ENCODE measurements at regions not wholly inside any gene's neighbourhood (a gene's known extent, or its start where the extent isn't known, plus 50 kb on each side); places are given as distances from the start of the nearest gene placed in this dataset.
"Not testable (repeated sequence)": the region's sequence is repeated elsewhere in the genome, so short reads cannot be mapped to it uniquely, and the experiment has no call there.

- H2BK20ac ChIP-seq (ENCODE audit: low read length); H3K4me2 ChIP-seq (ENCODE audit: insufficient read depth in 1 of 2, low read depth in 2 of 2, low read length in 2 of 2); H3K4me3 ChIP-seq (ENCODE audit: extremely low read depth in 1 of 4, insufficient read depth in 2 of 4, low read depth in 3 of 4, low read length in 4 of 4); H3K9me3 ChIP-seq (ENCODE audit: insufficient read depth in 2 of 2, low read depth in 1 of 2, low read length in 1 of 2); H3K14ac ChIP-seq (ENCODE audit: insufficient read length); H2BK12ac ChIP-seq (ENCODE audit: low read depth, low read length); H4K8ac ChIP-seq (ENCODE audit: extremely low read depth, insufficient read depth, low read length); DNase-seq (ENCODE audit: low read depth in 1 of 2, low spot score in 2 of 2); H3K23ac ChIP-seq (ENCODE audit: insufficient read length); H3K27me3 ChIP-seq (replicated peaks in 1 of 4; ENCODE audit: control insufficient read depth in 3 of 4, extremely low read depth in 1 of 4, insufficient read depth in 3 of 4, low read length in 3 of 4); H3K79me1 ChIP-seq (ENCODE audit: low read depth, low read length); H2AK5ac ChIP-seq (ENCODE audit: low read depth, low read length); H3K36me3 ChIP-seq (ENCODE audit: control insufficient read depth in 2 of 4, insufficient read depth in 4 of 4, low read length in 3 of 4); H3K18ac ChIP-seq (ENCODE audit: extremely low read depth, low read length); H3K9ac ChIP-seq (replicated peaks in 1 of 4; ENCODE audit: extremely low read depth in 1 of 4, low read depth in 3 of 4, low read length in 3 of 4); POLR2A ChIA-PET (ENCODE audit: partially characterized antibody); H3K56ac ChIP-seq (replicated peaks; ENCODE audit: insufficient read length, low read depth, low read length); H2BK15ac ChIP-seq (ENCODE audit: low read length); H3K27ac ChIP-seq (ENCODE audit: low read depth, low read length); H4K91ac ChIP-seq (replicated peaks; ENCODE audit: insufficient read length, low read length); H2BK5ac ChIP-seq (ENCODE audit: low read depth, low read length); H2AFZ ChIP-seq (ENCODE audit: low read length); H3K23me2 ChIP-seq (ENCODE audit: low read depth, low read length); H4K20me1 ChIP-seq (replicated peaks in 1 of 2; ENCODE audit: control insufficient read depth in 1 of 2, insufficient read depth in 2 of 2, low read length in 2 of 2); H2BK120ac ChIP-seq (replicated peaks; ENCODE audit: low read depth, low read length); H3K4ac ChIP-seq (replicated peaks; ENCODE audit: insufficient read length, low read depth, low read length); H3K4me1 ChIP-seq (replicated peaks in 1 of 4; ENCODE audit: control insufficient read depth in 3 of 4, insufficient read depth in 4 of 4, low read length in 3 of 4); FAIRE-seq; H4K5ac ChIP-seq (ENCODE audit: insufficient read length, low read depth, low read length); H3K79me2 ChIP-seq (ENCODE audit: control insufficient read depth in 1 of 2, insufficient read depth in 2 of 2, low read length in 2 of 2): not testable (repeated sequence)
- CTCF ChIA-PET (ENCODE audit: partially characterized antibody) = interaction anchor here (0.6 kb wide), 1 partner anchor 472 kb away, joined by 3 read pairs; no protein-coding TSS in a partner anchor
- WGBS, 2 experiments (ENCODE audit: extremely low coverage in 1 of 2, insufficient coverage in 1 of 2, insufficient read length in 1 of 2, insufficient replicate concordance in 2 of 2, low coverage in 1 of 2, low lambda C conversion rate in 2 of 2, missing lambda C conversion rate in 1 of 2) = 87% methylated on average over 3 of the region's 3 CpGs; no CpG with 5 or more reads in 1 of the 2 experiments
Observed at GRCh38 chr2:131665716-131666115, 138.0 kb downstream of the CCDC74A start.

- H3K18ac ChIP-seq (ENCODE audit: extremely low read depth, low read length); H3K4me1 ChIP-seq (replicated peaks in 1 of 4; ENCODE audit: control insufficient read depth in 3 of 4, insufficient read depth in 4 of 4, low read length in 3 of 4); H3K9me3 ChIP-seq (ENCODE audit: insufficient read depth in 2 of 2, low read depth in 1 of 2, low read length in 1 of 2); H2BK15ac ChIP-seq (ENCODE audit: low read length); H4K91ac ChIP-seq (replicated peaks; ENCODE audit: insufficient read length, low read length); FAIRE-seq; H3K4me3 ChIP-seq (ENCODE audit: extremely low read depth in 1 of 4, insufficient read depth in 2 of 4, low read depth in 3 of 4, low read length in 4 of 4); H3K56ac ChIP-seq (replicated peaks; ENCODE audit: insufficient read length, low read depth, low read length); H4K5ac ChIP-seq (ENCODE audit: insufficient read length, low read depth, low read length); H3K4ac ChIP-seq (replicated peaks; ENCODE audit: insufficient read length, low read depth, low read length); H2BK120ac ChIP-seq (replicated peaks; ENCODE audit: low read depth, low read length); H3K23ac ChIP-seq (ENCODE audit: insufficient read length); H2AK5ac ChIP-seq (ENCODE audit: low read depth, low read length); H3K79me1 ChIP-seq (ENCODE audit: low read depth, low read length); H4K8ac ChIP-seq (ENCODE audit: extremely low read depth, insufficient read depth, low read length); H2AFZ ChIP-seq (ENCODE audit: low read length); H3K23me2 ChIP-seq (ENCODE audit: low read depth, low read length); H3K9ac ChIP-seq (replicated peaks in 1 of 4; ENCODE audit: extremely low read depth in 1 of 4, low read depth in 3 of 4, low read length in 3 of 4); H2BK5ac ChIP-seq (ENCODE audit: low read depth, low read length); H3K4me2 ChIP-seq (ENCODE audit: insufficient read depth in 1 of 2, low read depth in 2 of 2, low read length in 2 of 2); H3K27ac ChIP-seq (ENCODE audit: low read depth, low read length); H3K79me2 ChIP-seq (ENCODE audit: control insufficient read depth in 1 of 2, insufficient read depth in 2 of 2, low read length in 2 of 2); H2BK12ac ChIP-seq (ENCODE audit: low read depth, low read length); H4K20me1 ChIP-seq (replicated peaks in 1 of 2; ENCODE audit: control insufficient read depth in 1 of 2, insufficient read depth in 2 of 2, low read length in 2 of 2); H2BK20ac ChIP-seq (ENCODE audit: low read length); DNase-seq (ENCODE audit: low read depth in 1 of 2, low spot score in 2 of 2); H3K14ac ChIP-seq (ENCODE audit: insufficient read length); H3K36me3 ChIP-seq (ENCODE audit: control insufficient read depth in 2 of 4, insufficient read depth in 4 of 4, low read length in 3 of 4); POLR2A ChIA-PET (ENCODE audit: partially characterized antibody): not testable (repeated sequence)
- peaks cover 4 to 15% (median 11%) of the 10 kb centered on the region in 4 experiments for H3K27me3 ChIP-seq (replicated peaks in 1 of 4; ENCODE audit: control insufficient read depth in 3 of 4, extremely low read depth in 1 of 4, insufficient read depth in 3 of 4, low read length in 3 of 4)
- CTCF ChIA-PET (ENCODE audit: partially characterized antibody) = interaction anchor here (0.8 kb wide), 1 partner anchor 161 kb away, joined by 4 read pairs; no protein-coding TSS in a partner anchor
- WGBS, 2 experiments (ENCODE audit: extremely low coverage in 1 of 2, insufficient coverage in 1 of 2, insufficient read length in 1 of 2, insufficient replicate concordance in 2 of 2, low coverage in 1 of 2, low lambda C conversion rate in 2 of 2, missing lambda C conversion rate in 1 of 2) = 91% methylated on average over 5 of the region's 5 CpGs; no CpG with 5 or more reads in 1 of the 2 experiments
Observed at GRCh38 chr2:131668794-131669540, 141.3 kb downstream of the CCDC74A start.
